ENCODE measurements at regions not wholly inside any gene's neighbourhood (a gene's known extent, or its start where the extent isn't known, plus 50 kb on each side); places are given as distances from the start of the nearest gene placed in this dataset.
"Not testable (repeated sequence)": the region's sequence is repeated elsewhere in the genome, so short reads cannot be mapped to it uniquely, and the experiment has no call there.

DNA sequence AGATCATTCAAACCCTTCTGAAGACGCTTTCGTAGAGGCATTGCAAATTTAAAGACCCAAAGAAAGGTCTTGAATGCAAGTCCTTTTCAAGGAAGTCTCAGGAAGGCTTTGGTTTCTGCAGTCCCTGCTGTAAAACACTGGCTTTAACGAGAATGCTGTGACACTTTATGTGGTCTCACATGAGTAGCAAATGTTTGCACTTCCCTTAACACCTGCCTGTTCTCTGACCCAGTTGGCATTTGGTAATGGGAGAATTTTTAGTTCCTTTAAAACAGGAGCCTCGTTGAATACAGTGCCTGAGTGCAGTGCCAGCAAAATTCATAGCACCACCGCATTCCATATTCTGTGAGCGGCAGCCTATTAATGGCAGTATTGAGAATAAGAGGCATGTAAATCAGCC lies 330.5 kb upstream of the PRKX start:
- no peak for ATAC-seq
- Mint-ChIP-seq H3K27me3 (ENCODE audit: low read depth) (no peaks in the 10 kb centered on the region), H3K9me3 (no peaks in the 10 kb centered on the region)

GRCh38 chrX:4035874-4036273 lies 322.4 kb upstream of the PRKX start:
- Mint-ChIP-seq H3K27me3 (ENCODE audit: low read depth) (no peaks in the 10 kb centered on the region), H3K9me3 (no peaks in the 10 kb centered on the region), H3K36me3 (ENCODE audit: insufficient read depth) (no peaks in the 10 kb centered on the region), H3K4me3 (no peak overlapping the region), H3K4me1 (ENCODE audit: low read depth) (no peaks in the 10 kb centered on the region)
- DNase-seq (no peak), ATAC-seq (no peak)

More for the DNA sequence above, 330.5 kb upstream of the PRKX start:
- no peak overlapping the region for H3K4me3 Mint-ChIP-seq
- DNase-seq = no peak
- no peaks in the 10 kb centered on the region for H3K36me3 Mint-ChIP-seq (ENCODE audit: insufficient read depth)
- no peaks in the 10 kb centered on the region for H3K4me1 Mint-ChIP-seq (ENCODE audit: low read depth)

DNA sequence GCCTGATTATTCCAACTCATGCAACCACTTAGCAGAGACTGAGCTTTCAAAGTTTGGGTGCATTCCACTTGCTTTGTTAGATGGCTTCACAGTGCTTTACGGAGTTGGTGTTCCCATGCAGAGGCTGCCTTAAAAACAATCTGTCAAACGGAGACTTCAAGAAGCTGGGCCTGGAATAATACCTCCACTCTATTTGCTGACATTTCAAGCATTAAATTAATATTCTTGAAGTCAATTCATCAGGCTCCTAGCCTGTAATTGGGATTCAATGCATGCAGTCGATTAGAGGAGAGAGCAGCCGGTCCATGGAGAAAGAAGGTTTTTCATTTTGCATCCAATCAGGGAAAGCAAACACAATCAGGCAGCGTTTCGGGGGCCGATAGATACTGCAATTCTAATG lies 314.7 kb upstream of the PRKX start:
- H3K4me1 Mint-ChIP-seq (ENCODE audit: low read depth) = no peaks in the 10 kb centered on the region
- no peak overlapping the region for H3K4me3 Mint-ChIP-seq

GRCh38 chrX:4005281-4005680 lies 291.8 kb upstream of the PRKX start:
- H3K4me1 Mint-ChIP-seq (ENCODE audit: low read depth) = no peaks in the 10 kb centered on the region
- H3K4me3 Mint-ChIP-seq = no peak overlapping the region
- ATAC-seq (no peak), DNase-seq (no peak)
- H3K36me3 Mint-ChIP-seq (ENCODE audit: insufficient read depth) = no peaks in the 10 kb centered on the region
- H3K9me3 Mint-ChIP-seq = no peaks in the 10 kb centered on the region
- no peaks in the 10 kb centered on the region for H3K27me3 Mint-ChIP-seq (ENCODE audit: low read depth)

More for the DNA sequence above, 314.7 kb upstream of the PRKX start:
- Mint-ChIP-seq H3K27me3 (ENCODE audit: low read depth) (peaks cover 2% of the 10 kb centered on the region), H3K36me3 (ENCODE audit: insufficient read depth) (no peaks in the 10 kb centered on the region), H3K9me3 (no peaks in the 10 kb centered on the region)
- no peak for ATAC-seq
- no peak for DNase-seq

DNA sequence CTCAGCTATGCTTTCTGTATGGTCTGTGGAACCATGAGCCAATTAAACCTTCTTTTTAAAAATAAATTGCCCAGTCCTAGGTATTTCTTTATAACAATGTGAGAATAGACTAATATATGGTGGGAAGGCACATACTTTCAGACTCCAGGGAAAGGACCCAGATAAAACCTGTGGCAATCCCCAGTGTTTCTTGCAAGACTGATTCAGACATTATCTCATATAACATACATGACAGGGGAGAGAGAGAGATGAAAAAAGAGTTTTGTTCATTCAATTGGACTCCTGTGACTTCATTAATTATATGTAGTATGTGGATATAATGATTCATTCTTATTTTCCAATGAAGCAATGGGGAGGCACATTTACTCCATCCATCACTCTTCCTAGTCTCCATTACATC lies 291.4 kb upstream of the PRKX start:
- Mint-ChIP-seq H3K9me3 (no peaks in the 10 kb centered on the region), H3K4me3 (no peak overlapping the region), H3K27me3 (ENCODE audit: low read depth) (no peaks in the 10 kb centered on the region), H3K4me1 (ENCODE audit: low read depth) (no peaks in the 10 kb centered on the region), H3K36me3 (ENCODE audit: insufficient read depth) (no peaks in the 10 kb centered on the region)
- DNase-seq = no peak
- no peak for ATAC-seq

- no peak for ATAC-seq
- Mint-ChIP-seq H3K36me3 (ENCODE audit: insufficient read depth) (no peaks in the 10 kb centered on the region), H3K9me3 (no peaks in the 10 kb centered on the region), H3K27me3 (ENCODE audit: low read depth) (no peaks in the 10 kb centered on the region), H3K4me3 (no peak overlapping the region), H3K4me1 (ENCODE audit: low read depth) (no peaks in the 10 kb centered on the region)
- no peak for DNase-seq
Measured at GRCh38 chrX:3994315-3994714, 280.9 kb upstream of the PRKX start.

DNA sequence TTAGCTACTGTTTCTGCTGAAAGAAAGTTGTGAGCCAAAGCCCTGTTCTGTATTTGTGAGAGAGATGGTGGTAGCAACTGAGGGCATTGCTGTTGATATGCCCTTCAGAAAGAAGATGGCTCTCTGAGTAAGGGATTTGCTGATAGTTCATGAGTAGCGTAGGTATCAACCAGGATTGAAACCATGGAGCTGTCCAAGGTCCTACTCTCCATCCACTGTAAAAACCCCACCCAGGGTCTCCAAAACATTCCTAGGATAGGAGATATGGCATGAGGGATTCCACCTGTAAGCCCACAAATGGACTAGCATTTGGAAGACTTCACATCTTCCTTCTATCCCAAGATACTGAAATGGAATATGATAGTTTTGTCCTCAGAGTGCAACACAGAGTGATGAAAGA lies 277.1 kb upstream of the PRKX start:
- Mint-ChIP-seq H3K27me3 (ENCODE audit: low read depth) (no peaks in the 10 kb centered on the region), H3K4me3 (no peak overlapping the region), H3K4me1 (ENCODE audit: low read depth) (no peaks in the 10 kb centered on the region), H3K9me3 (no peaks in the 10 kb centered on the region), H3K36me3 (ENCODE audit: insufficient read depth) (no peaks in the 10 kb centered on the region)
- DNase-seq (no peak), ATAC-seq (no peak)

- not testable (repeated sequence) for H3K27me3 Mint-ChIP-seq (ENCODE audit: low read depth); H3K9me3 Mint-ChIP-seq; H3K4me3 Mint-ChIP-seq; H3K4me1 Mint-ChIP-seq (ENCODE audit: low read depth); DNase-seq; ATAC-seq; H3K36me3 Mint-ChIP-seq (ENCODE audit: insufficient read depth)
Measured at GRCh38 chrX:3972104-3972858, 258.8 kb upstream of the PRKX start.

DNA sequence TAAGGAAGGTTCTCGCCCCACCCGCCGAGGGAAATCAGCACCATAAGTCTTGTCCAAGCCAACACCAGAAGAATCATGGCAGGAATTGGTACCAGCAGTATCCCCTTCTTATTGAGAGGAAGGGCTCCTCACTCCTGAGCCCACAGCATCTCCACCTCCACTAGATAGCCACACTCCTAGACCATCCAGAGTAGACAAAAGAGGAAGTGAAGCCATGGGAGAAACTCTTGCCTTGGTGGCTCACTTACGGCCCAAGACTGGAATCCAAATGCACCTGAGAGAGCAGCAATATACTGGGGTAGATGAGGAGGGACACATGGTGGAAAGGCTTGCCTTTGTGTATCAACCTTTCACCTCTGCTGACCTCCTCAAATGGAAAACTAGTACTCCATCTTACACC lies 255.3 kb upstream of the PRKX start:
- H3K36me3 Mint-ChIP-seq (ENCODE audit: insufficient read depth) = no peaks in the 10 kb centered on the region
- no peaks in the 10 kb centered on the region for H3K9me3 Mint-ChIP-seq
- ATAC-seq = no peak

GRCh38 chrX:3963980-3964379 lies 250.5 kb upstream of the PRKX start:
- ATAC-seq = no peak
- no peaks in the 10 kb centered on the region for H3K9me3 Mint-ChIP-seq
- H3K36me3 Mint-ChIP-seq (ENCODE audit: insufficient read depth) = no peaks in the 10 kb centered on the region
- no peak for DNase-seq
- H3K27me3 Mint-ChIP-seq (ENCODE audit: low read depth) = peaks cover 17% of the 10 kb centered on the region
- peaks cover 3% of the 10 kb centered on the region for H3K4me1 Mint-ChIP-seq (ENCODE audit: low read depth)
- H3K4me3 Mint-ChIP-seq = no peak overlapping the region

More for the DNA sequence above, 255.3 kb upstream of the PRKX start:
- Mint-ChIP-seq H3K4me3 (no peak overlapping the region), H3K4me1 (ENCODE audit: low read depth) (no peaks in the 10 kb centered on the region), H3K27me3 (ENCODE audit: low read depth) (no peaks in the 10 kb centered on the region)
- DNase-seq = no peak

- DNase-seq (no peak), ATAC-seq (no peak)
- H3K36me3 Mint-ChIP-seq (ENCODE audit: insufficient read depth) = no peaks in the 10 kb centered on the region
- peaks cover 17% of the 10 kb centered on the region for H3K27me3 Mint-ChIP-seq (ENCODE audit: low read depth)
- no peaks in the 10 kb centered on the region for H3K9me3 Mint-ChIP-seq
- H3K4me1 Mint-ChIP-seq (ENCODE audit: low read depth) = peaks cover 3% of the 10 kb centered on the region
- H3K4me3 Mint-ChIP-seq = no peak overlapping the region
Measured at GRCh38 chrX:3962511-3963311, 249.3 kb upstream of the PRKX start.

- ATAC-seq (no peak), DNase-seq (no peak)
- Mint-ChIP-seq H3K9me3 (no peaks in the 10 kb centered on the region), H3K36me3 (ENCODE audit: insufficient read depth) (no peaks in the 10 kb centered on the region), H3K4me1 (ENCODE audit: low read depth) (peaks cover 3% of the 10 kb centered on the region), H3K27me3 (ENCODE audit: low read depth) (peaks cover 17% of the 10 kb centered on the region), H3K4me3 (no peak overlapping the region)
Measured at GRCh38 chrX:3960952-3961351, 247.5 kb upstream of the PRKX start.

GRCh38 chrX:3951859-3952258 lies 238.4 kb upstream of the PRKX start:
- ATAC-seq = no peak
- DNase-seq = no peak
- Mint-ChIP-seq H3K9me3 (no peaks in the 10 kb centered on the region), H3K4me3 (no peak overlapping the region), H3K4me1 (ENCODE audit: low read depth) (no peaks in the 10 kb centered on the region), H3K36me3 (ENCODE audit: insufficient read depth) (no peaks in the 10 kb centered on the region), H3K27me3 (ENCODE audit: low read depth) (peaks cover 6% of the 10 kb centered on the region)

GRCh38 chrX:3950373-3950772 lies 236.9 kb upstream of the PRKX start:
- ATAC-seq (no peak), DNase-seq (no peak)
- H3K9me3 Mint-ChIP-seq = no peaks in the 10 kb centered on the region
- H3K36me3 Mint-ChIP-seq (ENCODE audit: insufficient read depth) = no peaks in the 10 kb centered on the region
- H3K27me3 Mint-ChIP-seq (ENCODE audit: low read depth) = peaks cover 6% of the 10 kb centered on the region
- no peaks in the 10 kb centered on the region for H3K4me1 Mint-ChIP-seq (ENCODE audit: low read depth)
- H3K4me3 Mint-ChIP-seq = no peak overlapping the region

DNA sequence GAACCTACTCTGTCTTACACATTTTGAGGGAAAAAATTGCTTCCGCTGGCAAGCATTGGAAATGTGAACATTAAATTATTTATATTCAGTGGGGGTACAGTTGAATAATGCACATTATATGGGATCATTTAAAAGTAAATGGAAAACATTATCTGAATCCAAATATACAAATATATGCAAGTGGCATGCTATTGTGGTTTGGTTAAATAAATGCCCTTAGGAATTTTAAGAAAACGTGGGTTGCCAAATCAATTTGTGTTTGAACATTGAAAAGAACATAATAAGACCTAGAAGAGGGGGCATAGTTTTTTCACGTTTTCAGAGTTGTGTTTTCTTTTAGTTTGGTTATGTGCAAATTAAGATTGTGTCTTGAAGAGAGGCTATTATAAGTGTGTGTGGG lies 230.5 kb upstream of the PRKX start:
- Mint-ChIP-seq H3K4me3 (no peak overlapping the region), H3K36me3 (ENCODE audit: insufficient read depth) (no peaks in the 10 kb centered on the region), H3K27me3 (ENCODE audit: low read depth) (peaks cover 2% of the 10 kb centered on the region), H3K4me1 (ENCODE audit: low read depth) (no peaks in the 10 kb centered on the region), H3K9me3 (peaks cover 4% of the 10 kb centered on the region)
- DNase-seq = no peak
- ATAC-seq = no peak
